GM12878 (cell line): ENCODE measurements at regions not wholly inside any gene's neighbourhood (a gene's known extent, or its start where the extent isn't known, plus 50 kb on each side); places are given as distances from the start of the nearest gene placed in this dataset.

Source experiments
- CBX5 ChIP-seq: sonication (generic); IDR thresholded peaks from 2 replicates; pipeline ENCODE4 v1.6.1; 2016; ENCODE audit warnings: low read depth, moderate library complexity, mild to moderate bottlenecking, inconsistent platforms
- EGR1 ChIP-seq, 2 experiments: IDR thresholded peaks; 1 replicate in 1 of 2; 2 replicates in 1 of 2; pipeline ENCODE4 v1.6.1; 2011 to 2012; ENCODE audit warnings: low read depth in 2 of 2, low read length in 2 of 2, borderline replicate concordance in 1 of 2, mild to moderate bottlenecking in 1 of 2, moderate library complexity in 1 of 2
- FOXM1 ChIP-seq: IDR thresholded peaks from 2 replicates; pipeline ENCODE4 v1.6.1; 2012; ENCODE audit warnings: low read depth, mild to moderate bottlenecking, inconsistent platforms, low read length, moderate library complexity
- GATAD2B ChIP-seq: fragments of 450-650 bp; conservative IDR thresholded peaks from 2 replicates; pipeline ENCODE4 v1.6.1; 2017; ENCODE audit warnings: low read depth, mild to moderate bottlenecking, moderate library complexity
- JUND ChIP-seq: IDR thresholded peaks from 2 replicates; pipeline ENCODE4 v1.6.1; 2012; ENCODE audit warnings: low read depth, mild to moderate bottlenecking, low read length, improper control_type of control experiment, moderate library complexity
- MEF2A ChIP-seq: IDR thresholded peaks from 2 replicates; pipeline ENCODE4 v1.6.1; 2011; ENCODE audit warnings: low read depth, mild to moderate bottlenecking, low read length, moderate library complexity; ENCODE audit not compliant: insufficient read depth
- NR2F1 ChIP-seq: fragments of 450-650 bp; conservative IDR thresholded peaks from 2 replicates; pipeline ENCODE4 v1.6.1; 2017; ENCODE audit warnings: mild to moderate bottlenecking
- TARDBP ChIP-seq: IDR thresholded peaks from 2 replicates; pipeline ENCODE4 v1.6.1; 2016; ENCODE audit warnings: borderline replicate concordance
- TF ChIP-seq, protein P1 (sequence below): fragments of 450-650 bp; IDR thresholded peaks from 2 replicates; pipeline ENCODE4 v1.6.1; 2017; ENCODE audit warnings: mild to moderate bottlenecking, low read depth, inconsistent platforms; ENCODE audit not compliant: poor library complexity, severe bottlenecking
- TF ChIP-seq, protein P2 (sequence below): fragments of 450-650 bp; IDR thresholded peaks from 2 replicates; pipeline ENCODE4 v1.6.1; 2017; ENCODE audit warnings: borderline replicate concordance
- TF ChIP-seq, protein P3 (sequence below): fragments of 450-650 bp; IDR thresholded peaks from 2 replicates; pipeline ENCODE4 v1.6.1; 2017; ENCODE audit warnings: mild to moderate bottlenecking
- TF ChIP-seq, protein P4 (sequence below): fragments of 450-650 bp; IDR thresholded peaks from 2 replicates; pipeline ENCODE4 v1.6.1; 2017; ENCODE audit warnings: mild to moderate bottlenecking, moderate library complexity
- TF ChIP-seq, protein P5 (sequence below): fragments of 450-650 bp; IDR thresholded peaks from 2 replicates; pipeline ENCODE4 v1.6.1; 2018; ENCODE audit warnings: mild to moderate bottlenecking, low read depth, moderate library complexity; ENCODE audit not compliant: partially characterized antibody
- TF ChIP-seq, protein P6 (sequence below): fragments of 450-650 bp; IDR thresholded peaks from 2 replicates; pipeline ENCODE4 v1.6.1; 2017; ENCODE audit warnings: low read depth, mild to moderate bottlenecking, moderate library complexity

DNA sequence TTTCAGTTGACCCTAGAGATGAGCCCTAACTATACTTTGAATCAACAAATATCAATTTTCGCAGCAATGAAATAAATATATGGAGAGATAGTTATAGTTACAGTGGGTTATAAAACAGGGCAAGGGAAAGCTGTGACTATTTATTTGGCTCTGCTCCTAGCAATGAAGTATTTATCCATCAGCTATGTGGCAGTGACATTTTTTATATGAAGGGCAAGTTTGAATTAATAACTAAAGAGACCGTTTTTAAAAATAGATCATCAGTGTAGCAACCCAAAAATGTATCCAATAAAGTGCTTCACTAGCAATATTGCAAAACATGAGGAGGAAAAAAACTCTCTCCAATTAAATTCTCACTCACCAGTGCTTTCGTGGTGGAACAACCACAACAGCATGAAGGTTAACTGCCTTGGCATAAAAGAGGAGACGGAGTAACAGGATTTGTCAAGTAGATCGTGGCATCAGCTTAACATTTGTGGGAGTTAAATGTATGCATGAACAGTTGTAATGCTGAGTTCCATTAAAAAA, 58.1 kb upstream of the NUDT4 start (continued):
- TF ChIP-seq, protein P1, sequence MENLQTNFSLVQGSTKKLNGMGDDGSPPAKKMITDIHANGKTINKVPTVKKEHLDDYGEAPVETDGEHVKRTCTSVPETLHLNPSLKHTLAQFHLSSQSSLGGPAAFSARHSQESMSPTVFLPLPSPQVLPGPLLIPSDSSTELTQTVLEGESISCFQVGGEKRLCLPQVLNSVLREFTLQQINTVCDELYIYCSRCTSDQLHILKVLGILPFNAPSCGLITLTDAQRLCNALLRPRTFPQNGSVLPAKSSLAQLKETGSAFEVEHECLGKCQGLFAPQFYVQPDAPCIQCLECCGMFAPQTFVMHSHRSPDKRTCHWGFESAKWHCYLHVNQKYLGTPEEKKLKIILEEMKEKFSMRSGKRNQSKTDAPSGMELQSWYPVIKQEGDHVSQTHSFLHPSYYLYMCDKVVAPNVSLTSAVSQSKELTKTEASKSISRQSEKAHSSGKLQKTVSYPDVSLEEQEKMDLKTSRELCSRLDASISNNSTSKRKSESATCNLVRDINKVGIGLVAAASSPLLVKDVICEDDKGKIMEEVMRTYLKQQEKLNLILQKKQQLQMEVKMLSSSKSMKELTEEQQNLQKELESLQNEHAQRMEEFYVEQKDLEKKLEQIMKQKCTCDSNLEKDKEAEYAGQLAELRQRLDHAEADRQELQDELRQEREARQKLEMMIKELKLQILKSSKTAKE, result no peak
- TF ChIP-seq JUND (no peak), FOXM1 (no peak), MEF2A (no peak), EGR1 (IDR thresholded peaks at IDR 0.05; ENCODE audit: borderline replicate concordance in 1 of 2, low read depth in 2 of 2, low read length in 2 of 2) (no peak), CBX5 (no peak), NR2F1 (no peak), TARDBP (no peak), GATAD2B (no peak)
- TF ChIP-seq, protein P2, sequence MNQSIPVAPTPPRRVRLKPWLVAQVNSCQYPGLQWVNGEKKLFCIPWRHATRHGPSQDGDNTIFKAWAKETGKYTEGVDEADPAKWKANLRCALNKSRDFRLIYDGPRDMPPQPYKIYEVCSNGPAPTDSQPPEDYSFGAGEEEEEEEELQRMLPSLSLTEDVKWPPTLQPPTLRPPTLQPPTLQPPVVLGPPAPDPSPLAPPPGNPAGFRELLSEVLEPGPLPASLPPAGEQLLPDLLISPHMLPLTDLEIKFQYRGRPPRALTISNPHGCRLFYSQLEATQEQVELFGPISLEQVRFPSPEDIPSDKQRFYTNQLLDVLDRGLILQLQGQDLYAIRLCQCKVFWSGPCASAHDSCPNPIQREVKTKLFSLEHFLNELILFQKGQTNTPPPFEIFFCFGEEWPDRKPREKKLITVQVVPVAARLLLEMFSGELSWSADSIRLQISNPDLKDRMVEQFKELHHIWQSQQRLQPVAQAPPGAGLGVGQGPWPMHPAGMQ, result no peak
- TF ChIP-seq, protein P3, sequence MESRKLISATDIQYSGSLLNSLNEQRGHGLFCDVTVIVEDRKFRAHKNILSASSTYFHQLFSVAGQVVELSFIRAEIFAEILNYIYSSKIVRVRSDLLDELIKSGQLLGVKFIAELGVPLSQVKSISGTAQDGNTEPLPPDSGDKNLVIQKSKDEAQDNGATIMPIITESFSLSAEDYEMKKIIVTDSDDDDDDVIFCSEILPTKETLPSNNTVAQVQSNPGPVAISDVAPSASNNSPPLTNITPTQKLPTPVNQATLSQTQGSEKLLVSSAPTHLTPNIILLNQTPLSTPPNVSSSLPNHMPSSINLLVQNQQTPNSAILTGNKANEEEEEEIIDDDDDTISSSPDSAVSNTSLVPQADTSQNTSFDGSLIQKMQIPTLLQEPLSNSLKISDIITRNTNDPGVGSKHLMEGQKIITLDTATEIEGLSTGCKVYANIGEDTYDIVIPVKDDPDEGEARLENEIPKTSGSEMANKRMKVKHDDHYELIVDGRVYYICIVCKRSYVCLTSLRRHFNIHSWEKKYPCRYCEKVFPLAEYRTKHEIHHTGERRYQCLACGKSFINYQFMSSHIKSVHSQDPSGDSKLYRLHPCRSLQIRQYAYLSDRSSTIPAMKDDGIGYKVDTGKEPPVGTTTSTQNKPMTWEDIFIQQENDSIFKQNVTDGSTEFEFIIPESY, result no peak
- TF ChIP-seq, protein P4, sequence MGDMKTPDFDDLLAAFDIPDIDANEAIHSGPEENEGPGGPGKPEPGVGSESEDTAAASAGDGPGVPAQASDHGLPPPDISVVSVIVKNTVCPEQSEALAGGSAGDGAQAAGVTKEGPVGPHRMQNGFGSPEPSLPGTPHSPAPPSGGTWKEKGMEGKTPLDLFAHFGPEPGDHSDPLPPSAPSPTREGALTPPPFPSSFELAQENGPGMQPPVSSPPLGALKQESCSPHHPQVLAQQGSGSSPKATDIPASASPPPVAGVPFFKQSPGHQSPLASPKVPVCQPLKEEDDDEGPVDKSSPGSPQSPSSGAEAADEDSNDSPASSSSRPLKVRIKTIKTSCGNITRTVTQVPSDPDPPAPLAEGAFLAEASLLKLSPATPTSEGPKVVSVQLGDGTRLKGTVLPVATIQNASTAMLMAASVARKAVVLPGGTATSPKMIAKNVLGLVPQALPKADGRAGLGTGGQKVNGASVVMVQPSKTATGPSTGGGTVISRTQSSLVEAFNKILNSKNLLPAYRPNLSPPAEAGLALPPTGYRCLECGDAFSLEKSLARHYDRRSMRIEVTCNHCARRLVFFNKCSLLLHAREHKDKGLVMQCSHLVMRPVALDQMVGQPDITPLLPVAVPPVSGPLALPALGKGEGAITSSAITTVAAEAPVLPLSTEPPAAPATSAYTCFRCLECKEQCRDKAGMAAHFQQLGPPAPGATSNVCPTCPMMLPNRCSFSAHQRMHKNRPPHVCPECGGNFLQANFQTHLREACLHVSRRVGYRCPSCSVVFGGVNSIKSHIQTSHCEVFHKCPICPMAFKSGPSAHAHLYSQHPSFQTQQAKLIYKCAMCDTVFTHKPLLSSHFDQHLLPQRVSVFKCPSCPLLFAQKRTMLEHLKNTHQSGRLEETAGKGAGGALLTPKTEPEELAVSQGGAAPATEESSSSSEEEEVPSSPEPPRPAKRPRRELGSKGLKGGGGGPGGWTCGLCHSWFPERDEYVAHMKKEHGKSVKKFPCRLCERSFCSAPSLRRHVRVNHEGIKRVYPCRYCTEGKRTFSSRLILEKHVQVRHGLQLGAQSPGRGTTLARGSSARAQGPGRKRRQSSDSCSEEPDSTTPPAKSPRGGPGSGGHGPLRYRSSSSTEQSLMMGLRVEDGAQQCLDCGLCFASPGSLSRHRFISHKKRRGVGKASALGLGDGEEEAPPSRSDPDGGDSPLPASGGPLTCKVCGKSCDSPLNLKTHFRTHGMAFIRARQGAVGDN, result no peak
- TF ChIP-seq, protein P5, sequence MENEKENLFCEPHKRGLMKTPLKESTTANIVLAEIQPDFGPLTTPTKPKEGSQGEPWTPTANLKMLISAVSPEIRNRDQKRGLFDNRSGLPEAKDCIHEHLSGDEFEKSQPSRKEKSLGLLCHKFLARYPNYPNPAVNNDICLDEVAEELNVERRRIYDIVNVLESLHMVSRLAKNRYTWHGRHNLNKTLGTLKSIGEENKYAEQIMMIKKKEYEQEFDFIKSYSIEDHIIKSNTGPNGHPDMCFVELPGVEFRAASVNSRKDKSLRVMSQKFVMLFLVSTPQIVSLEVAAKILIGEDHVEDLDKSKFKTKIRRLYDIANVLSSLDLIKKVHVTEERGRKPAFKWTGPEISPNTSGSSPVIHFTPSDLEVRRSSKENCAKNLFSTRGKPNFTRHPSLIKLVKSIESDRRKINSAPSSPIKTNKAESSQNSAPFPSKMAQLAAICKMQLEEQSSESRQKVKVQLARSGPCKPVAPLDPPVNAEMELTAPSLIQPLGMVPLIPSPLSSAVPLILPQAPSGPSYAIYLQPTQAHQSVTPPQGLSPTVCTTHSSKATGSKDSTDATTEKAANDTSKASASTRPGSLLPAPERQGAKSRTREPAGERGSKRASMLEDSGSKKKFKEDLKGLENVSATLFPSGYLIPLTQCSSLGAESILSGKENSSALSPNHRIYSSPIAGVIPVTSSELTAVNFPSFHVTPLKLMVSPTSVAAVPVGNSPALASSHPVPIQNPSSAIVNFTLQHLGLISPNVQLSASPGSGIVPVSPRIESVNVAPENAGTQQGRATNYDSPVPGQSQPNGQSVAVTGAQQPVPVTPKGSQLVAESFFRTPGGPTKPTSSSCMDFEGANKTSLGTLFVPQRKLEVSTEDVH, result no peak
- TF ChIP-seq, protein P6, sequence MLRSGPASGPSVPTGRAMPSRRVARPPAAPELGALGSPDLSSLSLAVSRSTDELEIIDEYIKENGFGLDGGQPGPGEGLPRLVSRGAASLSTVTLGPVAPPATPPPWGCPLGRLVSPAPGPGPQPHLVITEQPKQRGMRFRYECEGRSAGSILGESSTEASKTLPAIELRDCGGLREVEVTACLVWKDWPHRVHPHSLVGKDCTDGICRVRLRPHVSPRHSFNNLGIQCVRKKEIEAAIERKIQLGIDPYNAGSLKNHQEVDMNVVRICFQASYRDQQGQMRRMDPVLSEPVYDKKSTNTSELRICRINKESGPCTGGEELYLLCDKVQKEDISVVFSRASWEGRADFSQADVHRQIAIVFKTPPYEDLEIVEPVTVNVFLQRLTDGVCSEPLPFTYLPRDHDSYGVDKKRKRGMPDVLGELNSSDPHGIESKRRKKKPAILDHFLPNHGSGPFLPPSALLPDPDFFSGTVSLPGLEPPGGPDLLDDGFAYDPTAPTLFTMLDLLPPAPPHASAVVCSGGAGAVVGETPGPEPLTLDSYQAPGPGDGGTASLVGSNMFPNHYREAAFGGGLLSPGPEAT, result no peak
